ENCODE measurements at regions not wholly inside any gene's neighbourhood (a gene's known extent, or its start where the extent isn't known, plus 50 kb on each side); places are given as distances from the start of the nearest gene placed in this dataset.
"Not testable (repeated sequence)": the region's sequence is repeated elsewhere in the genome, so short reads cannot be mapped to it uniquely, and the experiment has no call there.

GRCh38 chr13:55069746-55070145 is 2041.1 kb downstream of the OLFM4 start:
- DNase-seq = no peak

DNA sequence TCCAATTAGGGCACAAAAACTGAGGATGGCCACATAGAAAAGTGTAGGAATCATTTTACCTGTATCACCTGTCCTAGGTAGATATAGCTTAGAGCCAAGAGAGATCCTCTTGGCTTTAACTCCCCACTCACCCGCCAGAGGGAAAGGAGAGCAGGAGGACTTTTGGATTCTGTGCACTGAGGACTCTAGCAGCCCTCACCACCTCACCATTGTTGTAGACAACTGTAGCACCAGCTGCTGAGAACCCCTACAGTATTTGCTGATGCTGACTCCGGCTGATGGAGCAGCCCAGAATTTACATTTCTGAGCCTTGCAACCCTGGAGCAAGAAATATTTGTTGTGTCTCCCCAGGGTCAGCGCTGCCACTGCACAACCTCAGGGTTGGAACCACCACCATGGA is 2044.4 kb downstream of the OLFM4 start:
- DNase-seq = no peak

GRCh38 chr13:55084630-55085029 is 2056.0 kb downstream of the OLFM4 start:
- no peak for DNase-seq

- no peak for DNase-seq
Observed at GRCh38 chr13:55087085-55087484, 2053.6 kb upstream of the PRR20A start.

DNA sequence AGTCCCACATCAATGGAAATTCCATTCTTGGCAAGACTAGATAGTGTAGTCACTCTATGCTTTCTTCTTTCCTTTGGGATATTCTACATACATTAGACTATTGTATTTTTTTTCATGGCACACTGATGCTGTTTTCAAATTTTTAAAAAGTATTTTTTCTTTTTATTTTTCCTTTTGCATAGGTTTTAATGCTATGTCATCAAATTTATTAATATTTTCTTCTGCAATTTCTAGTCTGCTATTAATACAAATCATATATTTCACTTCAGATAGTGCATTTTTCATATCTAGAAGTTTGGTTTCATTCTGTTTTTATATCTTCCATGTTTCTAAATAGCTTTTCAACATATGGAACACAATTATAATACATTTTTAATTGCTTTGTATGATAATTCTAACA is 2050.1 kb upstream of the PRR20A start:
- no peak for DNase-seq

DNA sequence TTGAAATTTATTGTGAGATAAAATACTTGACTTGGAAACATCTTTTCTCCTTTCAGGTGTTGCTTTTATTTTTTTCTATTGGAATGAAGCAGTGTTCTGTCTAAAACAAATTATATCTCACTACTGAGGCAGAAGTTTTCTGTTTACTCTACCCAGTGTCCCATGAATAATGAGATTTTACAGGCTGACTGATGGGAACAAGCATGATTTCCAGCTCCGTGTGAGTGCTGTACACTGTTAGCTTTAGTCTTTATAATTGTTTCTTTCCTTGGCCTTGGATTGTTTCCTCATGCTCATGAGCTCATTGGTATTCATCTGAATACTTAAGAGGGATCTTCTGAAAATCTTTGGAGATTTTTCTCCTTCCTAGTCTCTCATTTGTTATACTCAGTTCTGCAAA is 2049.5 kb upstream of the PRR20A start:
- DNase-seq = no peak

DNA sequence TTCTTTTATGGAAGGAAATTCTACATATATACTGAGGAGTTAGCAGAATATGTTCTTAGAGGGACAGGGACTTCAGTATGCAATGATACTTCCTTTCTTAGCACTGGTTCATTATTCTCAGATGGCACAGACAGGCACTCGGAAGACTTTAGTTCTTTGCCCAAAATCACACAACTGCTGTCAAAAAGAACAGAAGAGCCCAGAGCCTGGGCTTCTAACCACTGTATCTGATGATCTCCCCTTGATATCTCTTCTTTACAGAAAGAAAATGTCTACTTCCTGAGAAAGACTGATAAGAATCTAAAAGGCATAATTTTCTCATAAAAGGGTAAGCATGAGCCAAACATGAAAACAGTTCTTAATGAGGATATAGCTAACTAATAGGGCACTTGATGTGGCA is 2034.2 kb upstream of the PRR20A start:
- DNase-seq = no peak

DNA sequence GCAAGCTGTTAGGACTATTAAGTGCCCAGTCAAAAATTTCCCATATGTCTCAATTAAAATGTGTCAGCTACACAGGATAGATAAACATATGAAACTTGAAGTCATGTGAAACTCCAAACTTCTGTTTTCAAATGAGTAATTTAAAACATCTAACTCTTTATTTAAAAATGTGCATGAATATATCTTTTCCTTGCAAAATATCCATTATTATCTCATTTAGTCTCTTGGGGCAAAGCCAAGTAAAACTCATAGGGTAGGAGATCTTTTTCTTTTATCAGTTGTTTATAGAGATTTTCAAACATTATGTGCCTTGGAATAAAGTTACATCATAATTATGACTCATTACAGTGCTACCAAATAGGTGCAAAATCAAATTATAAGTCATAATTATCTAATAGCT is 2020.1 kb upstream of the PRR20A start:
- DNase-seq = no peak

DNA sequence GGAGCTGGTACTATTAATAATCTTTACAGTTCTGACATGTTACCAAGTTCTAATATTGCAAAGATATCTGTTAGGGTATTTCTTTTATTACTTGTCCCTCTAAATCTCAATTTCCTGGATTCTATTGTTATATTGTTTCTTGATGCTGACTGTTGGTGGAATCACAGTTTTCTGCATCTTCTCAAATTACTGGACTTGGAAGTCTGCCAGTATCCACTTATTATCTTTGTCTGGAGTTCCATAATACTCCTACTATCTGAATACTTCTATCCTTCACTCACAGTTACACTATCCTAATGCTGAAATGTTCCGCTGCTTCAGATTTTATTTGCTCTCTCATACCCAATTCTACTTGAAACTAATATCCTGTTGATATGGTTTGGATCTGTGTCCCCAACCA is 1985.7 kb upstream of the PRR20A start:
- DNase-seq = no peak

DNA sequence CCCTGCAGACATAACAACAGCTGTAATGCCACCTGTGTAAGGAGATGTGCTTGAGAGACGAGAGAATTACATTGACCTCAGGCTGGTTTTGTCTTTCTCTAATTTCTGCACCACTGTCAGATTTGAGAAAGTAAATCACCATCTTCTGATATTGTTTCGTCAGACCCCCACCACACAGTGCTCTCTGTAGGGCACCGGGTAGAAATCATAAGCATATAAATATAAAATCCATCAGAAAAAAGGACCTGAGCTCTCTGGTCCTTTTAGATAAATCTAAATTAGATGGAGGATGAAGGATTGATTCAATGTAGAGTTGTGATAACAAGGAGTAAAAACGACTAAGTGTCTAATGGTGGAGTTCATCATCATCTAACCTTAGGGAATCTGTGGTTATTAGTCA is 1981.0 kb upstream of the PRR20A start:
- no peak for DNase-seq

- no peak for DNase-seq
Observed at GRCh38 chr13:55160867-55161266, 1979.9 kb upstream of the PRR20A start.

- not testable (repeated sequence) for DNase-seq
Observed at GRCh38 chr13:55178582-55178981, 1962.1 kb upstream of the PRR20A start.

GRCh38 chr13:55190996-55191395 is 1949.7 kb upstream of the PRR20A start:
- no peak for DNase-seq

DNA sequence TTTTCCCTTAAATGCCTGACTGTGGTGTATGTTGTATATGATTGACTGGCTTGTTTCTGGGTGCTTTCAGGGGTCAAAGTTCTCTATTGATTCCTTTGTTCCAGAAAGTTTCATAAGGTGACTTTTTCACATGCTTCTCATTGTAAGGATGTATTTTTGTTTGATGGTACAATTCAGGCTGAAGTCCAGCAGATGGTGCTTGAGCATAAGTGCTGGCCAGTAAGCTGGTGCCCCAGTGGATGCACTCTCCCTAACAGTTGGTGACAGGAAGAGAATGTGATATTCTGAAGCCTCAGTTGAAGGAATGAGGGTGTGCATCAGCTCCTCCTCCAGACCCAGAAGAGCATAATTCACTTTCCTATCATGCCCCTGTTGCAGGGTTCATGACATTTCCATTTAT is 1941.6 kb upstream of the PRR20A start:
- DNase-seq = no peak

DNA sequence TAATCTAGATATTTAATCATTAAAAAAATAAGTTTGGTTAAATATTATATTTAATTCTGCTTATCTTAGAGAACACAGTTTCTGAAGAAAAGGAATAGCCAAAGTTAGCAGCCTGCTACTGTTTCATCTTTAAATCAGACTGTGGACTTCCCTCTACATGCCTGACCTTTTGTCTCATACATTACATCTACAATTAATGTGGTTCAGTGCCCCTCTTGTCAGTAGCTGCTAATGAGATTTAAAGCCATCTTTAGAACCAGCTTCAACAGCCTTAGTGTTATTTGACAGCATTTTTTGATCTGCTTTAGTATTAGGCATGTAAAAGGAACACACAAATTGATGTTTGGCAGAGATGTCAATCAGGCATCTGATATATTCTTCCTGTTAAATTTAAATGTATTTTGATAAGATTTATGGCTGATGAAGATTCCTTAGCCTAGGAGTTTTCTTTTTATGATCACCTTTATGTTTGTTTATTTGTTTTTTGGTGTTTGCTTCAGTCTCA is 1925.8 kb upstream of the PRR20A start:
- no peak for DNase-seq

GRCh38 chr13:55219538-55219937 is 1921.2 kb upstream of the PRR20A start:
- DNase-seq = no peak

DNA sequence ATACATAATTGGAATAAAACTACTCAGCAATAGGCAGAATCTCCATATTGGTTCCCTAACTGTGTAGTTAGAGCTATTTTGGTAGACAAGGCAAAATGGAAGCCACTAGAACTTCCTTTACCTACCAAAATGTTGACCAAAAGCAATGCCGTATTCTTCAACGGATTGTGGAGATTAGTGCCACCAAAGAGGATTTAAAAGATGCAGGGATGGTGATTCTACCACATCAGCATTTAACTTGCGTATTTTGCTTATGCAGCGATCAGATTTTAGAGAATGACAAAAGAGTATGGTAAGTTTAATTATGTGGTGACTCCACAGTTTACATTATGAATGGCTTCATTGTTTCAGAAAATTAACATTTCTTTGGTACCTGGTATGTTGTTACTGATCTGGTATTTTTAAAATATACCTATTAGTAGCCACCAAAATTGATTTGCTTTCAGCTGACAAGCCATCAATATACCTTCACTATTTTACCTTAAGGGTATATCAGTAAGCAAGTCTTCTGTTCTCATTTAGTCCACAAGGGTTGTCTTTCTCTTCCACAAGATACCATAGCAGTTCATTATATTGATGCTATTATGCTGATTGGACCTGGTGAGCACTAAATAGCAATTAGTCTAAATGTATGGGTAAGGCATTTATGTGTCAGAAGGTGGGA is 1910.7 kb upstream of the PRR20A start:
- no peak for DNase-seq

- no peak for DNase-seq
Observed at GRCh38 chr13:55230570-55230908, 1910.2 kb upstream of the PRR20A start.

DNA sequence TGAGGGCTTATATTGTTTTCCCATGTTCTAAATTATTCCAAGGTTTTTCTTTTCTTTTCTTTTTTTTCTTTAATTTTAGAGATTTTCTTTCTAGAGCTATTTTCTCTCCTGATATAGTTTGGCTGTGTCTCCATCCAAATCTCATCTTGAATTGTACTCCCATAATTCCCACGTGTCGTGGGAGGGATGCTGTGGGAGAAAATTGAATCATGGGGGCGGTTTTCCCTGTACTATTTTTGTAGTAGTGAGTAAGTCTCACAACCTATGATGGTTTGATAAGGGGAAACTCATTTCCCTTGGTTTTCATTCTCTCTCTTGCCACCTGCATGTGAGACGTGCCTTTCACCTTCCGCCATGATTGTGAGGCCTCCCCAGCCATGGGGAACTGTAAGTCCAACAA is 1906.4 kb upstream of the PRR20A start:
- DNase-seq = no peak

GRCh38 chr13:55245005-55245644 is 1895.6 kb upstream of the PRR20A start:
- no peak for DNase-seq

DNA sequence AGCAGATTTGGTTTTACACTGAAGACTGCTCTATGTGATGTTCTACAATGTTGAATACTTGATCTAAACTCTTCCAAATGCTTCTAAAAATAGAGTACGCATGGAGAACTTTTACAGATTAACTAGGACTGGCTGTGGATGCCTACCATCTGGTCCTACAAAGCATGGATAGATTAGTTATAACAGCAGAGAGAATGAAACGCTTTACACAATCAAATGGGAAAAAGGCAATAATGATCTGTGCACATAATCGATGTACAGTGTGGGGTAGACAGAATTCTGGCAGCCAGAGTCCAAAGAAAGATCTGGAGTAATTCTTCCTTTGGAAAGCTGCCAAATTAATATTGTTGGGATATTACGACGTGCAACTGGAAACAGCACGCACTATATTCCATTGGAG is 1885.5 kb upstream of the PRR20A start:
- no peak for DNase-seq

- no peak for DNase-seq
Observed at GRCh38 chr13:55263045-55263444, 1877.7 kb upstream of the PRR20A start.

DNA sequence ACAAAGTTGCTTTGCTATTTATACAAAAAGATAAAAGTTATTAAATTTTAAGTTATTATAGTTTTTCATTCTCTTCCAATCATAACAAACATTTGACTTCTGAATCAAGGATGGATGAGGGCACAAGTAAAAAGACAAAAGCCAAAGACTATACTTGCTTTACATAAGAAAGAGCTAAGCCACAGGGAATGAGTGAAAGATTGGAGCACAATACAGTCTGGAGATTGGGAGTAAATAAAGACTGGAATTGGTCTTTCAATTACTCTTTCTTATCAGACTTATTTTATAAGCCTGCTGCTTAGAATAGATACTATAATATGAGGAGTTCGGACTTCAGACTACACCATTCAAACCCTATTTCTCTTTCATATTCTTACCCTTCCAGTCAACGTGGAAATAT is 1874.1 kb upstream of the PRR20A start:
- DNase-seq = no peak

- no peak for DNase-seq
Observed at GRCh38 chr13:55298201-55298600, 1842.5 kb upstream of the PRR20A start.

- DNase-seq = no peak
Observed at GRCh38 chr13:55302568-55302967, 1838.2 kb upstream of the PRR20A start.

Measured in fibroblast of skin of scalp (primary cell).